ENCODE measurements at regions not wholly inside any gene's neighbourhood (a gene's known extent, or its start where the extent isn't known, plus 50 kb on each side); places are given as distances from the start of the nearest gene placed in this dataset.

DNA sequence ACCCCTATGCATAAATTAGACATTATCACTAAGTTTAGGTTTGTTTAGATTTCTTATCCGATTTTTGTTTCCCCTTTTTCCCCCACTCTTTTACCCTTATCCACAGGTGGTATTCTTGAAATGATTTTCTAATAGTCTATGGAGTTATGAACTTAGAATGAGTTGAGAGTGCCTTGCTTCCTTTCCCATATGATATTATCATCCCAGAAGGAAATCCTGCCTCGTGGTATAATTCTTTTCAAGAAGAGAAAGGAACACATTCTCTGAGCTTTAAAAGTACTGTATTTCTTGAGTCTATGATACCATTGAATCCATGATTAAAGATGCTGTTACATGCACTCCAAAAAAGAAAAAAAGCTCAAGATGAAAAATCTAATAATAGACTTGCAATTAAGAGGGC lies 76.9 kb upstream of the ADAMTSL1 start:
- Mint-ChIP-seq H3K27ac (no peak overlapping the region), H3K4me1 (no peaks in the 10 kb centered on the region), H3K36me3 (ENCODE audit: low read depth) (no peaks in the 10 kb centered on the region), H3K4me3 (no peak overlapping the region), H3K9me3 (no peaks in the 10 kb centered on the region), H3K27me3 (no peaks in the 10 kb centered on the region)
- ATAC-seq (ENCODE audit: low read depth) (no peak), DNase-seq (no peak)
- POLR2A ChIA-PET = no interaction called here
- CTCF ChIA-PET = no interaction called here
- TF ChIP-seq, protein P1, sequence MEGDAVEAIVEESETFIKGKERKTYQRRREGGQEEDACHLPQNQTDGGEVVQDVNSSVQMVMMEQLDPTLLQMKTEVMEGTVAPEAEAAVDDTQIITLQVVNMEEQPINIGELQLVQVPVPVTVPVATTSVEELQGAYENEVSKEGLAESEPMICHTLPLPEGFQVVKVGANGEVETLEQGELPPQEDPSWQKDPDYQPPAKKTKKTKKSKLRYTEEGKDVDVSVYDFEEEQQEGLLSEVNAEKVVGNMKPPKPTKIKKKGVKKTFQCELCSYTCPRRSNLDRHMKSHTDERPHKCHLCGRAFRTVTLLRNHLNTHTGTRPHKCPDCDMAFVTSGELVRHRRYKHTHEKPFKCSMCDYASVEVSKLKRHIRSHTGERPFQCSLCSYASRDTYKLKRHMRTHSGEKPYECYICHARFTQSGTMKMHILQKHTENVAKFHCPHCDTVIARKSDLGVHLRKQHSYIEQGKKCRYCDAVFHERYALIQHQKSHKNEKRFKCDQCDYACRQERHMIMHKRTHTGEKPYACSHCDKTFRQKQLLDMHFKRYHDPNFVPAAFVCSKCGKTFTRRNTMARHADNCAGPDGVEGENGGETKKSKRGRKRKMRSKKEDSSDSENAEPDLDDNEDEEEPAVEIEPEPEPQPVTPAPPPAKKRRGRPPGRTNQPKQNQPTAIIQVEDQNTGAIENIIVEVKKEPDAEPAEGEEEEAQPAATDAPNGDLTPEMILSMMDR (IDR thresholded peaks at IDR 0.05) = no peak
- intact Hi-C loops (cut with micrococcal nuclease) = no loop called here

DNA sequence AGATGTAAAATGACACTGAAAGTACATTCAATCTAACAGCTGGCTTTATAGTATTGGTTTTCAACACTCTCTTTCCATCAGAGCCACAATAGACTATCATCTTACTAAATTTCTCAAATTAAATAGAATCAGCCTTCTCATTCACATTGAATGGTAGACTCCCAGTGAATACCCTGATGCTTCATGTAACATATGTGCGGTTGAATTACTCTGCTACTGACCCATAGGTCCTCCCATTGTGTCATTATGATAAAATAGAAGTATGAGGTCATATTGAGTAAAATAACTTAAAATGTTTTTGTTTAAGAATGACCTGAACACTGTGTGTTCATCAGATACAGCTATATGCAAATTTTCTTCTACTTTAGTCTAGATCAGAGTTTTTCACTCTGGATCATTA lies 75.9 kb upstream of the ADAMTSL1 start:
- H3K27me3 Mint-ChIP-seq = no peaks in the 10 kb centered on the region
- intact Hi-C loops (cut with micrococcal nuclease) = no loop called here
- POLR2A ChIA-PET = no interaction called here
- no peak overlapping the region for H3K27ac Mint-ChIP-seq
- ATAC-seq (ENCODE audit: low read depth) (no peak), DNase-seq (no peak)
- no peak overlapping the region for H3K4me3 Mint-ChIP-seq
- H3K9me3 Mint-ChIP-seq = no peaks in the 10 kb centered on the region
- TF ChIP-seq, protein P1 (IDR thresholded peaks at IDR 0.05) = no peak
- H3K36me3 Mint-ChIP-seq (ENCODE audit: low read depth) = no peaks in the 10 kb centered on the region
- H3K4me1 Mint-ChIP-seq = no peaks in the 10 kb centered on the region
- CTCF ChIA-PET = no interaction called here

DNA sequence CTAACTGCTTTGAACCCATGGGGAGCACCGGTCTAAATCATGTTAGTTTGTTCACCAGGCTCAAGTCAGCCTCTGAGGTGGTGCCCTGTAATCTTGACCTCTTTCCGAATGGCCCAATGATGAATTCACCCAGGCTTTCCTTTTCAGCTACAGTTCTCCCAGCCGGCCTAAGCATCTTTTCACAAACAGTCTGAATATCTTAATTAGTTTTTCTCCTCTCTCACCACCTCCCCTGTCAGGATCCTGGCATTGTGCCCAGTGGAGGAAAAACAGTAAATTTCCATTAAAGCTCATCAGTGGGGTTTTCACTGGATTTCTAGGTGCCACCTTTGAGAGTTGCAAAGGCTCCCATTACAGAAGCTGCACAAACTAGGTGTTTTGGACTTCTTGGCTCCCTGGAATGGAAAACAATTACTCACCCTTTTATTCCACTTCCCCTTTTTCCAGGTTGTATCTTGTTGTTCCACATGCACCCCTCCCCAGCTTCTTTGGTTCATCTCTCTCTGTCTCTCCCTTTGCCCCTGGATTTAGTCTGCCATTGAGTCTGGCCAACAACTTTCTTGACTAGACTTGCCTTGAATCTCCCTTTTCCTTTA lies 69.4 kb upstream of the ADAMTSL1 start:
- intact Hi-C loops (cut with micrococcal nuclease) = no loop called here
- POLR2A ChIA-PET = no interaction called here
- no peak overlapping the region for H3K4me3 Mint-ChIP-seq
- CTCF ChIA-PET = no interaction called here
- no peaks in the 10 kb centered on the region for H3K36me3 Mint-ChIP-seq (ENCODE audit: low read depth)
- H3K9me3 Mint-ChIP-seq = no peaks in the 10 kb centered on the region
- H3K27ac Mint-ChIP-seq = no peak overlapping the region
- TF ChIP-seq, protein P1 (IDR thresholded peaks at IDR 0.05) = no peak
- H3K27me3 Mint-ChIP-seq = no peaks in the 10 kb centered on the region
- DNase-seq = no peak
- ATAC-seq (ENCODE audit: low read depth) = no peak
- H3K4me1 Mint-ChIP-seq = no peaks in the 10 kb centered on the region

DNA sequence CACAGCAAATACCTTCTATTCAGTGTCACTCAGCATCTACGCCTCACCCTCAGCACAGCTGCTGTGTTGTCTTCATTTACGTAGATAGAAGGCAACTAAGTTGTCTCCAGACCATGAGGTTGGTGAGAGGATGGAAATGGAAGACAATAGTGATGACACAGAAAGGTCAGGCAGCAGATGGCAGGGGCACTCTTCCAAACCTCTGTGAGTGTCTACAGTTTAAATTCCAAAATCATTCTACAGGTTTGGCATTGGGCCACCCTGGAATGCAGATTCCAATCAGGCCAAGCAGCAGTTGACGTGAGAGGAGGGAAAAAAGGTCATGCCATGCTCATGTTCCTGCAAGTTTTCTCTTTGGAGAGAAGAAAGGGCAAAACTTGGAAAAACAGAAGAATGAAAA lies 68.7 kb upstream of the ADAMTSL1 start:
- ChIA-PET CTCF (no interaction called here), POLR2A (no interaction called here)
- no peaks in the 10 kb centered on the region for H3K9me3 Mint-ChIP-seq
- H3K4me1 Mint-ChIP-seq = no peaks in the 10 kb centered on the region
- intact Hi-C loops (cut with micrococcal nuclease) = no loop called here
- H3K27ac Mint-ChIP-seq = no peak overlapping the region
- H3K4me3 Mint-ChIP-seq = no peak overlapping the region
- no peaks in the 10 kb centered on the region for H3K27me3 Mint-ChIP-seq
- ATAC-seq (ENCODE audit: low read depth) = no peak
- TF ChIP-seq, protein P1 (IDR thresholded peaks at IDR 0.05) = no peak
- no peaks in the 10 kb centered on the region for H3K36me3 Mint-ChIP-seq (ENCODE audit: low read depth)
- no peak for DNase-seq

DNA sequence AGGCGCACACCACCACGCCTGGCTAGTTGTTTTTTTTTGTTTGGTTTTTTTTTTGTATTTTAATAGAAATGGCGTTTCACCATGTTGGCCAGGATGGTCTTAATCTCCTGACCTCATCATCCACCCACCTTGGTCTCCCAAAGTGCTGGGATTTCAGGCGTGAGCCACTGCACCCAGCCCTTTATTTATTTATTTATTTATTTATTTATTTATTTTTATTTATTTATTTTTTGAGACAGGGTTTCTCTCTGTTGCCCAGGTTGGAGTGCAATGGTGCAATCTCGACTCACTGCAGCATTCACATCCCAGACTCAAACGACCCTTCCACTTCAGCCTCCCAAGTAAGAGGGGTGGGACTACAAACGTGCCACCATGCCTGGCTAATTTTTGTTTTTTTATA lies 63.0 kb upstream of the ADAMTSL1 start:
- intact Hi-C loops (cut with micrococcal nuclease) = no loop called here
- Mint-ChIP-seq H3K4me1 (no peaks in the 10 kb centered on the region), H3K27ac (no peak overlapping the region), H3K27me3 (peaks cover 2% of the 10 kb centered on the region), H3K36me3 (ENCODE audit: low read depth) (no peaks in the 10 kb centered on the region), H3K4me3 (no peak overlapping the region), H3K9me3 (no peaks in the 10 kb centered on the region)
- TF ChIP-seq, protein P1 (IDR thresholded peaks at IDR 0.05) = no peak
- ChIA-PET POLR2A (no interaction called here), CTCF (no interaction called here)
- DNase-seq (no peak), ATAC-seq (ENCODE audit: low read depth) (no peak)

Data from activated B cell treated with CpG ODN at 0.5 μM for 24 hours (primary cell).